IMR-90 (cell line): ENCODE measurements at regions not wholly inside any gene's neighbourhood (a gene's known extent, or its start where the extent isn't known, plus 50 kb on each side); places are given as distances from the start of the nearest gene placed in this dataset.

Experiments used
- ATAC-seq: fragments of 200-7000 bp; cut with Tn5 transposase; 2 replicates; pipeline ENCODE4 v1.9.1; 2020; ENCODE audit warnings: low read depth, mild to moderate bottlenecking, moderate library complexity
- BruUV-seq: library from RNA; stranded (reverse); fragments of 400-500 nt; replicated peaks from 2 replicates; lab custom pipeline; 2021; lab: Mats Ljungman, UMichigan
- CTCF ChIA-PET: fragments of 300-600 bp; formaldehyde crosslinking; extraction: SDS; loops from one replicate; lab custom pipeline; 2021; ENCODE audit warnings: antibody characterized with exemption; lab: Yijun Ruan, JAX
- POLR2A ChIA-PET: fragments of 300-600 bp; sonication (Branson Sonifier 250); formaldehyde crosslinking; loops from one replicate; lab custom pipeline; 2022; ENCODE audit warnings: antibody characterized with exemption; ENCODE audit not compliant: unreplicated experiment; lab: Charles Lee
- DNase-seq: peaks from one replicate; pipeline ENCODE4 v3.0.0; 2013
- H2AFZ ChIP-seq: replicated peaks from 2 replicates; pipeline ENCODE3; 2013; ENCODE audit warnings: low read length, mild to moderate bottlenecking; ENCODE audit not compliant: poor library complexity
- H2AK5ac ChIP-seq: 2 replicates; pipeline ENCODE4 v1.6.1; 2013; ENCODE audit warnings: low read depth, low read length, inconsistent platforms
- H2AK9ac ChIP-seq: replicated peaks from 2 replicates; pipeline ENCODE3; 2013; ENCODE audit warnings: mild to moderate bottlenecking, low read depth, low read length, moderate library complexity; ENCODE audit not compliant: poor library complexity
- H2BK120ac ChIP-seq: 2 replicates; pipeline ENCODE4 v1.6.1; 2013; ENCODE audit warnings: low read depth, low read length, inconsistent platforms
- H2BK15ac ChIP-seq: 3 replicates; pipeline ENCODE4 v1.6.1; 2013; ENCODE audit warnings: low read depth, low read length, inconsistent platforms
- H2BK20ac ChIP-seq: 2 replicates; pipeline ENCODE4 v1.6.1; 2013; ENCODE audit warnings: low read depth, mild to moderate bottlenecking, inconsistent platforms, low read length, moderate library complexity
- H2BK5ac ChIP-seq: 2 replicates; pipeline ENCODE4 v1.6.1; 2013; ENCODE audit warnings: mild to moderate bottlenecking, low read depth, low read length, inconsistent platforms; ENCODE audit not compliant: poor library complexity, severe bottlenecking
- H3K14ac ChIP-seq: replicated peaks from 2 replicates; pipeline ENCODE4 v1.6.1; 2013; ENCODE audit warnings: low read depth, low read length, inconsistent platforms
- H3K18ac ChIP-seq: 2 replicates; pipeline ENCODE4 v1.6.1; 2013; ENCODE audit warnings: low read depth, low read length, control low read depth
- H3K23ac ChIP-seq: 2 replicates; pipeline ENCODE4 v1.6.1; 2013; ENCODE audit warnings: low read depth, low read length, inconsistent platforms
- H3K27ac ChIP-seq: 2 replicates; pipeline ENCODE4 v1.5.1; 2013; ENCODE audit warnings: mild to moderate bottlenecking, control low read depth, low read length; ENCODE audit not compliant: insufficient read depth
- H3K27me3 ChIP-seq: 2 replicates; pipeline ENCODE4 v1.6.1; 2013; ENCODE audit warnings: low read length; ENCODE audit not compliant: control insufficient read depth, insufficient read depth
- H3K36me3 ChIP-seq: 2 replicates; pipeline ENCODE4 v1.6.1; 2013; ENCODE audit warnings: low read length, mixed read lengths; ENCODE audit not compliant: control insufficient read depth, insufficient read depth
- H3K4ac ChIP-seq: 2 replicates; pipeline ENCODE4 v1.6.1; 2013; ENCODE audit warnings: low read depth, low read length, inconsistent platforms
- H3K4me1 ChIP-seq: 2 replicates; pipeline ENCODE4 v1.6.1; 2013; ENCODE audit warnings: low read length, mixed read lengths; ENCODE audit not compliant: control insufficient read depth, insufficient read depth
- H3K4me2 ChIP-seq: 2 replicates; pipeline ENCODE4 v1.6.1; 2013; ENCODE audit warnings: low read depth, mild to moderate bottlenecking, control low read depth, low read length, moderate library complexity
- H3K4me3 ChIP-seq: 2 replicates; pipeline ENCODE4 v1.5.1; 2013; ENCODE audit warnings: low read depth, mild to moderate bottlenecking, control low read depth, low read length, moderate library complexity; ENCODE audit not compliant: insufficient read depth
- H3K56ac ChIP-seq: 2 replicates; pipeline ENCODE4 v1.6.1; 2013; ENCODE audit warnings: low read length, inconsistent platforms; ENCODE audit not compliant: insufficient read depth; ENCODE audit errors: extremely low read depth
- H3K79me1 ChIP-seq, 2 experiments: 2 replicates each; pipeline ENCODE4 v1.6.1; 2013; ENCODE audit warnings: low read length in 2 of 2, inconsistent platforms in 1 of 2, low read depth in 1 of 2
- H3K9ac ChIP-seq: 2 replicates; pipeline ENCODE4 v1.6.1; 2013; ENCODE audit warnings: low read depth, low read length, control low read depth
- H3K9me1 ChIP-seq: 2 replicates; pipeline ENCODE4 v1.6.1; 2013; ENCODE audit warnings: low read length, inconsistent platforms; ENCODE audit not compliant: insufficient read depth
- H3K9me3 ChIP-seq: 2 replicates; pipeline ENCODE4 v1.6.1; 2013; ENCODE audit warnings: low read length; ENCODE audit not compliant: control insufficient read depth, insufficient read depth
- H4K20me1 ChIP-seq: 2 replicates; pipeline ENCODE4 v1.6.1; 2013; ENCODE audit warnings: low read length, inconsistent platforms; ENCODE audit not compliant: insufficient read depth
- H4K5ac ChIP-seq: 2 replicates; pipeline ENCODE4 v1.6.1; 2013; ENCODE audit warnings: mild to moderate bottlenecking, low read depth, low read length, control low read depth
- H4K8ac ChIP-seq, 2 experiments: 2 replicates each; pipeline ENCODE4 v1.6.1; 2013; ENCODE audit warnings: low read depth in 2 of 2, low read length in 2 of 2, control low read depth in 1 of 2, inconsistent platforms in 1 of 2
- H4K91ac ChIP-seq: 2 replicates; pipeline ENCODE4 v1.6.1; 2013; ENCODE audit warnings: low read depth, low read length, inconsistent platforms; ENCODE audit not compliant: insufficient read depth
- BHLHE40 ChIP-seq: fragments of 150-350 bp; IDR thresholded peaks from 2 replicates; pipeline ENCODE4 v1.6.1; 2016; ENCODE audit warnings: mild to moderate bottlenecking, low read depth, low read length
- CEBPB ChIP-seq: IDR thresholded peaks from 2 replicates; pipeline ENCODE4 v1.6.1; 2012; ENCODE audit warnings: low read depth, low read length, improper control_type of control experiment
- CHD1 ChIP-seq: IDR thresholded peaks from 2 replicates; pipeline ENCODE4 v1.6.1; 2012; ENCODE audit warnings: low read depth, low read length, improper control_type of control experiment
- CTCF ChIP-seq: conservative IDR thresholded peaks from 2 replicates; pipeline ENCODE4 v1.5.1; 2012; ENCODE audit warnings: mild to moderate bottlenecking, low read depth, low read length, improper control_type of control experiment
- ELK1 ChIP-seq: fragments of 150-350 bp; IDR thresholded peaks from 2 replicates; pipeline ENCODE4 v1.6.1; 2016; ENCODE audit warnings: low read depth, mild to moderate bottlenecking, low read length, moderate library complexity, borderline replicate concordance
- FOS ChIP-seq: fragments of 150-350 bp; IDR thresholded peaks from 2 replicates; pipeline ENCODE4 v1.6.1; 2016; ENCODE audit warnings: low read depth, low read length
- MAFK ChIP-seq: IDR thresholded peaks from 2 replicates; pipeline ENCODE4 v1.6.1; 2012; ENCODE audit warnings: low read depth, low read length, improper control_type of control experiment
- MAZ ChIP-seq: IDR thresholded peaks from 2 replicates; pipeline ENCODE4 v1.6.1; 2012; ENCODE audit warnings: low read depth, mild to moderate bottlenecking, low read length, improper control_type of control experiment, moderate library complexity, borderline replicate concordance
- MXI1 ChIP-seq: IDR thresholded peaks from 2 replicates; pipeline ENCODE4 v1.6.1; 2012; ENCODE audit warnings: low read depth, mild to moderate bottlenecking, low read length, moderate library complexity, borderline replicate concordance
- NFE2L2 ChIP-seq: fragments of 150-350 bp; IDR thresholded peaks from 2 replicates; pipeline ENCODE4 v1.6.1; 2016; ENCODE audit warnings: low read depth, mild to moderate bottlenecking, low read length
- POLR2A ChIP-seq: IDR thresholded peaks from 2 replicates; pipeline ENCODE4 v1.6.1; 2012; ENCODE audit warnings: mild to moderate bottlenecking, low read depth, low read length
- RAD21 ChIP-seq: IDR thresholded peaks from 2 replicates; pipeline ENCODE4 v1.6.1; 2012; ENCODE audit warnings: low read length, improper control_type of control experiment
- RCOR1 ChIP-seq: IDR thresholded peaks from 2 replicates; pipeline ENCODE4 v1.6.1; 2012; ENCODE audit warnings: mild to moderate bottlenecking, low read length, improper control_type of control experiment; ENCODE audit not compliant: insufficient replicate concordance
- RFX5 ChIP-seq: IDR thresholded peaks from 2 replicates; pipeline ENCODE4 v1.8.0; 2012; ENCODE audit warnings: low read depth, mild to moderate bottlenecking, low read length, moderate library complexity
- SMC3 ChIP-seq: fragments of 150-350 bp; IDR thresholded peaks from 2 replicates; pipeline ENCODE4 v1.6.1; 2016; ENCODE audit warnings: low read depth, mild to moderate bottlenecking, antibody characterized with exemption, low read length, moderate library complexity
- USF2 ChIP-seq: fragments of 150-350 bp; IDR thresholded peaks from 2 replicates; pipeline ENCODE4 v1.6.1; 2017; ENCODE audit warnings: mild to moderate bottlenecking, antibody characterized with exemption, low read length, low read depth
- WGBS, 2 experiments: methylation state at CpG; one replicate each; pipeline versions ENCODE4 v1.1.5 to v1.1.7; 2013; ENCODE audit warnings: missing lambda C conversion rate in 2 of 2; ENCODE audit not compliant: insufficient read length in 1 of 2; ENCODE audit errors: extremely low coverage in 2 of 2; 5-methylcytosine and 5-hydroxymethylcytosine counted together
- dilution Hi-C: fragments of 300-500 bp; cut with HindIII; formaldehyde crosslinking; loops from one replicate; pipeline ENCODE4 v1.14.3; 2018; ENCODE audit warnings: low sequenced_read_pairs; ENCODE audit not compliant: unreplicated experiment
- in situ Hi-C: fragments of 300-500 bp; cut with MboI; formaldehyde crosslinking; loops from 3 replicates; pipeline ENCODE4 v1.14.3; 2019; ENCODE audit warnings: low sequenced_read_pairs, inconsistent platforms, mixed read lengths
- intact Hi-C: fragments of 100-400 bp; cut with micrococcal nuclease; formaldehyde crosslinking; loops from 2 replicates; pipeline ENCODE4 v1.10.0; 2022

DNA sequence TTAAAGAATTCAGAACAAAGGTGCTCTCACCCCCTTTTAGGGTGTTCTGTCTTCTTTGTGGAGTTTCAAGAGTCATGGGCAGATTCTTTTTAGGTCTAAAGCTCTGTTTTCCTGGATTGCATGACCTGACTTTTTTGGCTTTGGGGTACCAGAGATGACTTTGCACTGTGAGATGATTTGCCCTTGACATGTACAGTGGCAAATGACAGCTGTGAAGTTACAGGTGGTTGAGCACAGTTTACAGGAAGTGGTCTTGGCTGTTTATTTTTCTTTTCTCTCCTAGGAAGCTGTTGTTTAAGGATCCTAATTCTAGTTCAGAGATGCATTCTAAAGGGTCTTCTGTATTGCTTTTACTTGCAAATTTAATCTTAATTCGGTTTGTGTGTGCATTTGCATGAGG, 83.8 kb upstream of the METAP2 start:
- H3K27me3 ChIP-seq = no peaks in the 10 kb centered on the region; the same call in 1 of the 2 replicates
- no peak overlapping the region for H2BK120ac ChIP-seq
- H4K5ac ChIP-seq = no peak overlapping the region
- no peak overlapping the region for H3K4me3 ChIP-seq
- H3K4me1 ChIP-seq = peaks cover 1% of the 10 kb centered on the region; the same call in 1 of the 2 replicates
- H2BK15ac ChIP-seq = no peak overlapping the region
- no peak overlapping the region for H3K27ac ChIP-seq
- no peak overlapping the region for H2BK20ac ChIP-seq
- no peaks in the 10 kb centered on the region for H3K9me1 ChIP-seq
- CTCF ChIA-PET = no interaction called here
- ATAC-seq = no peak
- intact Hi-C loops (no loop called here), in situ Hi-C loops (no loop called here), dilution Hi-C loops (no loop called here)
- no peak overlapping the region for H3K56ac ChIP-seq
- no peak overlapping the region for H3K4me2 ChIP-seq
- H4K8ac ChIP-seq = no peak overlapping the region
- no peak overlapping the region for H2AFZ ChIP-seq
- BruUV-seq = no TSS peak
- H3K9ac ChIP-seq = no peak overlapping the region
- no peak overlapping the region for H2AK9ac ChIP-seq
- H3K14ac ChIP-seq = no peak overlapping the region
- H2BK5ac ChIP-seq = no peak overlapping the region
- no peak for TF ChIP-seq RAD21
- no peak for TF ChIP-seq USF2
- no peak for TF ChIP-seq FOS
- no peak for TF ChIP-seq ELK1
- no peak for TF ChIP-seq RCOR1
- TF ChIP-seq MXI1 = no peak
- no peak for TF ChIP-seq POLR2A
- no peak for TF ChIP-seq MAFK
- no peak for TF ChIP-seq CTCF
- TF ChIP-seq CHD1 = no peak
- TF ChIP-seq CEBPB = no peak
- TF ChIP-seq BHLHE40 = no peak
- no peak for TF ChIP-seq NFE2L2
- no peak for TF ChIP-seq SMC3
- no peak for TF ChIP-seq RFX5
- TF ChIP-seq MAZ = no peak
- H3K9me3 ChIP-seq = 0 out of 2 replicates have a peak, but pooled peaks cover 2% of the 10 kb centered on the region
- H2AK5ac ChIP-seq = no peak overlapping the region
- POLR2A ChIA-PET = no interaction called here
- no peak overlapping the region for H3K23ac ChIP-seq
- H4K20me1 ChIP-seq = no peaks in the 10 kb centered on the region
- no peaks in the 10 kb centered on the region for H3K79me1 ChIP-seq
- no CpG with 5 or more reads among the region's 1 CpG for WGBS, 2 experiments
- H3K36me3 ChIP-seq = no peaks in the 10 kb centered on the region
- no peak overlapping the region for H4K91ac ChIP-seq
- H3K18ac ChIP-seq = no peak overlapping the region
- DNase-seq = no peak
- no peak overlapping the region for H3K4ac ChIP-seq
